ENCODE measurements at regions not wholly inside any gene's neighbourhood (a gene's known extent, or its start where the extent isn't known, plus 50 kb on each side); places are given as distances from the start of the nearest gene placed in this dataset.

GRCh38 chr3:69568458-69568857 lies 170.8 kb upstream of the MITF start:
- H3K4me3 Mint-ChIP-seq: no peak overlapping the region
- no peaks in the 10 kb centered on the region for H3K4me1 Mint-ChIP-seq (ENCODE audit: low read depth)
- H3K36me3 Mint-ChIP-seq (ENCODE audit: low read depth): no peaks in the 10 kb centered on the region
- no peak overlapping the region for H3K27ac Mint-ChIP-seq
- H3K9me3 Mint-ChIP-seq: no peaks in the 10 kb centered on the region
- H3K27me3 Mint-ChIP-seq (ENCODE audit: low read depth): no peaks in the 10 kb centered on the region

- Mint-ChIP-seq H3K4me1 (ENCODE audit: low read depth) (no peaks in the 10 kb centered on the region), H3K36me3 (ENCODE audit: low read depth) (no peaks in the 10 kb centered on the region), H3K27me3 (ENCODE audit: low read depth) (no peaks in the 10 kb centered on the region), H3K4me3 (no peak overlapping the region), H3K27ac (no peak overlapping the region), H3K9me3 (no peaks in the 10 kb centered on the region)
These were observed 171.6 kb upstream of the MITF start for GRCh38 chr3:69567710-69568052.

- Mint-ChIP-seq H3K9me3 (no peaks in the 10 kb centered on the region), H3K36me3 (ENCODE audit: low read depth) (no peaks in the 10 kb centered on the region), H3K27me3 (ENCODE audit: low read depth) (no peaks in the 10 kb centered on the region), H3K27ac (no peak overlapping the region), H3K4me1 (ENCODE audit: low read depth) (no peaks in the 10 kb centered on the region), H3K4me3 (no peak overlapping the region)
These were observed 172.1 kb upstream of the MITF start for GRCh38 chr3:69567023-69567709.

GRCh38 chr3:69566275-69566674 lies 173.0 kb upstream of the MITF start:
- Mint-ChIP-seq H3K36me3 (ENCODE audit: low read depth) (no peaks in the 10 kb centered on the region), H3K27me3 (ENCODE audit: low read depth) (no peaks in the 10 kb centered on the region), H3K4me1 (ENCODE audit: low read depth) (no peaks in the 10 kb centered on the region), H3K9me3 (no peaks in the 10 kb centered on the region), H3K27ac (no peak overlapping the region), H3K4me3 (no peak overlapping the region)

GRCh38 chr3:69565316-69565715 lies 173.9 kb upstream of the MITF start:
- Mint-ChIP-seq H3K27ac (no peak overlapping the region), H3K27me3 (ENCODE audit: low read depth) (no peaks in the 10 kb centered on the region), H3K36me3 (ENCODE audit: low read depth) (no peaks in the 10 kb centered on the region), H3K4me1 (ENCODE audit: low read depth) (no peaks in the 10 kb centered on the region), H3K9me3 (no peaks in the 10 kb centered on the region), H3K4me3 (no peak overlapping the region)

- Mint-ChIP-seq H3K9me3 (no peaks in the 10 kb centered on the region), H3K27ac (no peak overlapping the region), H3K4me1 (ENCODE audit: low read depth) (no peaks in the 10 kb centered on the region)
These were observed 175.3 kb upstream of the MITF start for GRCh38 chr3:69563981-69564380.

GRCh38 chr3:69563151-69563550 lies 176.1 kb upstream of the MITF start:
- H3K4me3 Mint-ChIP-seq: no peak overlapping the region
- H3K4me1 Mint-ChIP-seq (ENCODE audit: low read depth): no peaks in the 10 kb centered on the region
- no peaks in the 10 kb centered on the region for H3K36me3 Mint-ChIP-seq (ENCODE audit: low read depth)
- H3K9me3 Mint-ChIP-seq: no peaks in the 10 kb centered on the region
- no peak overlapping the region for H3K27ac Mint-ChIP-seq
- no peaks in the 10 kb centered on the region for H3K27me3 Mint-ChIP-seq (ENCODE audit: low read depth)

More at GRCh38 chr3:69563981-69564380, 175.3 kb upstream of the MITF start:
- no peaks in the 10 kb centered on the region for H3K36me3 Mint-ChIP-seq (ENCODE audit: low read depth)
- H3K4me3 Mint-ChIP-seq: no peak overlapping the region
- no peaks in the 10 kb centered on the region for H3K27me3 Mint-ChIP-seq (ENCODE audit: low read depth)

- Mint-ChIP-seq H3K4me3 (no peak overlapping the region), H3K27ac (no peak overlapping the region), H3K36me3 (ENCODE audit: low read depth) (no peaks in the 10 kb centered on the region), H3K4me1 (ENCODE audit: low read depth) (no peaks in the 10 kb centered on the region), H3K27me3 (ENCODE audit: low read depth) (no peaks in the 10 kb centered on the region), H3K9me3 (no peaks in the 10 kb centered on the region)
These were observed 176.1 kb upstream of the FRMD4B start for GRCh38 chr3:69562020-69562419.

- H3K27ac Mint-ChIP-seq: no peak overlapping the region
These were observed 174.9 kb upstream of the FRMD4B start for GRCh38 chr3:69560818-69561217.

GRCh38 chr3:69560116-69560515 lies 174.2 kb upstream of the FRMD4B start:
- Mint-ChIP-seq H3K9me3 (no peaks in the 10 kb centered on the region), H3K27ac (no peak overlapping the region), H3K4me3 (no peak overlapping the region), H3K4me1 (ENCODE audit: low read depth) (no peaks in the 10 kb centered on the region), H3K27me3 (ENCODE audit: low read depth) (no peaks in the 10 kb centered on the region), H3K36me3 (ENCODE audit: low read depth) (no peaks in the 10 kb centered on the region)

More at GRCh38 chr3:69560818-69561217, 174.9 kb upstream of the FRMD4B start:
- Mint-ChIP-seq H3K9me3 (no peaks in the 10 kb centered on the region), H3K4me1 (ENCODE audit: low read depth) (no peaks in the 10 kb centered on the region), H3K36me3 (ENCODE audit: low read depth) (no peaks in the 10 kb centered on the region), H3K4me3 (no peak overlapping the region), H3K27me3 (ENCODE audit: low read depth) (no peaks in the 10 kb centered on the region)

- H3K36me3 Mint-ChIP-seq (ENCODE audit: low read depth): no peaks in the 10 kb centered on the region
- no peaks in the 10 kb centered on the region for H3K9me3 Mint-ChIP-seq
- H3K4me3 Mint-ChIP-seq: no peak overlapping the region
- no peak overlapping the region for H3K27ac Mint-ChIP-seq
- H3K4me1 Mint-ChIP-seq (ENCODE audit: low read depth): no peaks in the 10 kb centered on the region
- no peaks in the 10 kb centered on the region for H3K27me3 Mint-ChIP-seq (ENCODE audit: low read depth)
These were observed 173.0 kb upstream of the FRMD4B start for GRCh38 chr3:69558912-69559311.

- Mint-ChIP-seq H3K4me1 (ENCODE audit: low read depth) (no peaks in the 10 kb centered on the region), H3K9me3 (no peaks in the 10 kb centered on the region), H3K27me3 (ENCODE audit: low read depth) (peaks cover 6% of the 10 kb centered on the region), H3K27ac (no peak overlapping the region), H3K36me3 (ENCODE audit: low read depth) (no peaks in the 10 kb centered on the region), H3K4me3 (no peak overlapping the region)
These were observed 168.7 kb upstream of the FRMD4B start for GRCh38 chr3:69554576-69554975.

GRCh38 chr3:69553888-69554287 lies 168.0 kb upstream of the FRMD4B start:
- H3K36me3 Mint-ChIP-seq (ENCODE audit: low read depth): no peaks in the 10 kb centered on the region
- H3K4me3 Mint-ChIP-seq: no peak overlapping the region
- H3K27ac Mint-ChIP-seq: no peak overlapping the region
- peaks cover 6% of the 10 kb centered on the region for H3K27me3 Mint-ChIP-seq (ENCODE audit: low read depth)
- no peaks in the 10 kb centered on the region for H3K9me3 Mint-ChIP-seq
- H3K4me1 Mint-ChIP-seq (ENCODE audit: low read depth): no peaks in the 10 kb centered on the region

GRCh38 chr3:69547461-69547880 lies 161.6 kb upstream of the FRMD4B start:
- no peaks in the 10 kb centered on the region for H3K4me1 Mint-ChIP-seq (ENCODE audit: low read depth)
- peaks cover 29% of the 10 kb centered on the region for H3K27me3 Mint-ChIP-seq (ENCODE audit: low read depth)
- H3K27ac Mint-ChIP-seq: no peak overlapping the region
- H3K9me3 Mint-ChIP-seq: no peaks in the 10 kb centered on the region
- H3K4me3 Mint-ChIP-seq: no peak overlapping the region
- H3K36me3 Mint-ChIP-seq (ENCODE audit: low read depth): no peaks in the 10 kb centered on the region

GRCh38 chr3:69542805-69543429 lies 157.0 kb upstream of the FRMD4B start:
- Mint-ChIP-seq H3K9me3 (no peaks in the 10 kb centered on the region), H3K27me3 (ENCODE audit: low read depth) (peaks cover 51% of the 10 kb centered on the region), H3K4me1 (ENCODE audit: low read depth) (no peaks in the 10 kb centered on the region), H3K27ac (no peak overlapping the region), H3K36me3 (ENCODE audit: low read depth) (no peaks in the 10 kb centered on the region), H3K4me3 (no peak overlapping the region)

Data from T-helper 1 cell treated with Interleukin-12 subunit alpha and Interleukin-12 subunit beta and Interleukin-4 antibody, amounts not matched to agents 30 μg/mL and 1 μg/mL, for 36 hours (primary cell).